ENCODE measurements at regions not wholly inside any gene's neighbourhood (a gene's known extent, or its start where the extent isn't known, plus 50 kb on each side); places are given as distances from the start of the nearest gene placed in this dataset.

GRCh38 chr2:341912-342311, 54.0 kb upstream of the ALKAL2 start:
- DNase-seq (ENCODE audit: low read depth, low spot score) = no peak

GRCh38 chr2:341017-341542, 53.2 kb upstream of the ALKAL2 start:
- no peak for DNase-seq (ENCODE audit: low read depth, low spot score)

Data from iPS DF 19.7 (cell line).